HS-5 (cell line): ENCODE measurements at regions not wholly inside any gene's neighbourhood (a gene's known extent, or its start where the extent isn't known, plus 50 kb on each side); places are given as distances from the start of the nearest gene placed in this dataset.
"Not testable (repeated sequence)": the region's sequence is repeated elsewhere in the genome, so short reads cannot be mapped to it uniquely, and the experiment has no call there.

Experiments
- DNase-seq: peaks from one replicate; pipeline ENCODE4 v3.0.0-alpha.2; 2012; ENCODE audit warnings: low read depth

DNA sequence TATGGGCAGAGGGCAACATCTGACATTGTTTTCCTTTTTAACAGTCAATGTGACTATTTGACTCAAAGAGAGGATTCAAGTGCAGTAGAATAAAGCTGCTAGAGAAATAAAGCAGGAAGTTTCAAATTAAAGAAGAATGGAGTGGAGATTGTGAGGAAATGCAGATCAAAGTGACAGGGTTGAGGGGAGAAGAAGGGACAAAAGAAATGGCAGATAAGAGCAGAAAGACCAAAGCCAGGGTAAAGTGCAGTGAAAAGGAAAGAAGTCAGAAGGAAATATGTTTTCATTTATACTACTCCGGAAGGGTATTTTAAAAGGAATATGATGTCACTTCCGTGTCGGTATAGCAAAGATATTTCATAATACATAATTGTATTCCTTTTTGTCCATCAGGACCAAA is 297.5 kb upstream of the CRIM1 start:
- DNase-seq: no peak

- DNase-seq: no peak
Observed at GRCh38 chr2:36052819-36053218, 302.8 kb upstream of the CRIM1 start.

- DNase-seq: no peak
Observed at GRCh38 chr2:36044411-36044810, 311.2 kb upstream of the CRIM1 start.

- DNase-seq: no peak
Observed at GRCh38 chr2:36035137-36035536, 320.4 kb upstream of the CRIM1 start.

- no peak for DNase-seq
Observed at GRCh38 chr2:36032046-36032445, 323.5 kb upstream of the CRIM1 start.

GRCh38 chr2:36031471-36031870 is 324.1 kb upstream of the CRIM1 start:
- no peak for DNase-seq

DNA sequence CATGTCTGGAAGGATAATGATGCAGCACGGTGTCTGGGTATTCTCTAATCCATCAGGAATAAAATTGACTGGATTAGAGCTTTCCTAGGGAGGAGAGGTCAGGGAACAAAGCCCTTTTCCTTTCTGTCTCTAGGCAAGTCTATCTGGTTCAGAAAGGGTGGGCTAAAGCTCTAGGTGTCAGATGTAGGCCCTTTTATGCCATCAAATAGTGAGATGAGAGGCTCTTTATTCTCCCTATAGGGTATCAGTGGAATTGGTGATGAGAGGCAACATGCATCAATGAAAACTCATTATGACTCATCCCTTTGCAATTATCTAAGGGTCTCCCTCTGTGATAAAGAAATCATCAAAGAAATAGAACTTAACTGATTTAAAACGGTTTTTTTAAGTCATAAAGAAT is 328.0 kb upstream of the CRIM1 start:
- no peak for DNase-seq

- DNase-seq: no peak
Observed at GRCh38 chr2:36013064-36013463, 342.5 kb upstream of the CRIM1 start.

DNA sequence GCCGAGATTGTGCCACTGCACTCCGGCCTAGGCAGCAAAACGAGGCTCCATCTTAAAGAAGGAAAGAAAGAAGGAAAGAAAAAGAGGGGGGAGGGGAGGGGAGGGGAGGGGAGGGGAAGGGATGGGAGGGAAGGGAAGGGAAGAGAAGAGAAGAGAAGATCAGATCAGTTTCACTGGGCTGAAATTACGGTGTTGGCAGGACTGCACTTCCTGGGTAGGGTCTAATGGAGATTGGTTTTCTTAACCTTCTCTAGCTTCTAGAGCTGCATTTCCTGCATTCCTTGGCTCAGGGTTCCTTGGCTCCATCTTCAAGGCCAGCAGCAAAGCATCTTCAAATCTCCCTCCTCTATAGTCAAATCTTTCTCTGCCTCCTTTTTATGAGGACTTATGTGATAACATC is 349.1 kb upstream of the CRIM1 start:
- DNase-seq: no peak

- DNase-seq: no peak
Observed at GRCh38 chr2:36002941-36003340, 352.6 kb upstream of the CRIM1 start.

DNA sequence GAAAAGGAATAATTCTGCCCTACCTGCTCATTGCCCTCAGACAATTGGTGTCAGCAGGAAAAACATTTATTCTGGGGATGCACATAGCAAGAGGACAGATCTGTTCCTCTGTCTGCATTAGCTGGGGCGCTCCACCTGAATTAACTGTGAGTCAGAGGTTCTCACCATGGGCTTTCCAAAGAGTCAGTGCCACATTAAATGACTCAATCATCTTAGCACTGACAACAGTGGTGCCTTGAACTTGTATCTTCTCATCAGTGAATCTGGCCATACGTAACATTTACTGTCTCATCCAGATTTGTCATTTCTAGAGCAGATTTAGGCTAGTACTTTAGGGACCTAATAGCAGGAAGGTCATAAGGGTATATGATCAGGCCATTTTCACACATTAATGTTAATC is 358.1 kb upstream of the CRIM1 start:
- DNase-seq: no peak

- no peak for DNase-seq
Observed at GRCh38 chr2:35989503-35989902, 366.1 kb upstream of the CRIM1 start.

GRCh38 chr2:35989040-35989439 is 366.5 kb upstream of the CRIM1 start:
- no peak for DNase-seq

GRCh38 chr2:35986871-35987270 is 368.7 kb upstream of the CRIM1 start:
- DNase-seq: no peak

- no peak for DNase-seq
Observed at GRCh38 chr2:35978218-35978617, 377.4 kb upstream of the CRIM1 start.

DNA sequence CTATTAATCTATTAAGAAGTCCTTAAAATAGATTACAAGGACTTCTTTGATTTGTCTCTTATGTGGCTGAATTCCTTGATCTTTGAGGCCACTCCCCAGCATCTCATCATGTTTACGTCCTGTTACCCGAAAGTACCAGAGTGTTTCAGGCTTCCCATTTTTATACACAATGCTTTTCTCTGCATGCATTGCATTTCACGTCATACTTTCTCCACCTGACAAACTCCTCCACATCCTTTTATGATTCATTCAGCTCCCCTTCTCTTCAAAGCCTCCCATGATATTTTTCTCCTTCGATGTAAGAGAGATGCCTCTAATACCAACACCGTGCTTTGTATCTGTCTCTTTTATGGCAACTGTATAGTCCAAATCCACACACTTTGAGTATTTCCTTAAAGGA is 379.0 kb upstream of the CRIM1 start:
- DNase-seq: no peak

GRCh38 chr2:35973737-35974132 is 381.8 kb upstream of the CRIM1 start:
- no peak for DNase-seq

DNA sequence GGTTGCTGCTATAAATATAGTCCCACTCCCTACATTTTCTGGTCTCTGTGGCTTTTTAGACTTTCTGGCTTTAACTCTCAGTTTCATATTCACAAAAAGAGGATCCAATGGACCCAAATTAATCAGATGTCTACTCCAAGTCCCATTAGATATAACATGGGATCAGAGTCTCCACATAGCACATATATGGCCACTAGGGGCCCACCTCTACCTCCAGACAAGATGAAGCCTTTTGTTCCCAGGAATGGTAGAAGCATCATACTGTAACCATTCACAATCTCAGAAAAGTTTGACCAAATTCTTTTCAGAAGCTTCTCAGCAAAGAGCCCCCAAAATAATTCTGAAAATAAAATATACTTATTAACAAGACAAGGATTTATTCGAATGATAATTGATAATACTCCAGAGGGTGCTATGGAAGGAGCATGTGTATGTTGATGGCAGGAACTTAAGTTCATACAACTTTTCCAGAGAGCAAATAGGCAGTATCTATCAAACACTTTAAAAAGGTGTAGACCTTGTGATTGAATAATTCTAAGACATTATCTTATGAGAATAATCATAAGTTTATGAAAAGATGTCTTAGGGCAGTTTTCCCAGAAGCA is 382.3 kb upstream of the CRIM1 start:
- no peak for DNase-seq

DNA sequence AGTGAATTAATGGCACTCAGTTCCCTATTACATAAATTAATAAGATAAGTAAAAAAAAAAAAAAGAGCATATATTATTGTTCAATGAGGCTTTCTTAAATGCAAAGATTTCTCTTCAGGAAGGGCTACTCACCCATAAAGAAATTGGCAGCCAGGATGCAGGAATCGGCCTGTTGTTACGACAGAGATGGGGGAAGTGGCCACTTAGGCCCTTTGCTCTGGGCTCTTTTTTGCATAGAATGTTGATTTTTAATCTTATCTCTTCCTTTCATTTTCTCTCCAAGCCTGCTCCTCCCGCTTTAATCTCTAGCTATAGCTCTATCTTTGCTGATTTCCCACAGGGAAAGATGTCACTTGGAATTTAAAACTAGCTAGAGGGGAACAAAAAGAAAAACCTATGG is 391.8 kb upstream of the CRIM1 start:
- DNase-seq: no peak

GRCh38 chr2:35963357-35963756 is 392.2 kb upstream of the CRIM1 start:
- no peak for DNase-seq

GRCh38 chr2:35962585-35963146 is 392.9 kb upstream of the CRIM1 start:
- DNase-seq: no peak

DNA sequence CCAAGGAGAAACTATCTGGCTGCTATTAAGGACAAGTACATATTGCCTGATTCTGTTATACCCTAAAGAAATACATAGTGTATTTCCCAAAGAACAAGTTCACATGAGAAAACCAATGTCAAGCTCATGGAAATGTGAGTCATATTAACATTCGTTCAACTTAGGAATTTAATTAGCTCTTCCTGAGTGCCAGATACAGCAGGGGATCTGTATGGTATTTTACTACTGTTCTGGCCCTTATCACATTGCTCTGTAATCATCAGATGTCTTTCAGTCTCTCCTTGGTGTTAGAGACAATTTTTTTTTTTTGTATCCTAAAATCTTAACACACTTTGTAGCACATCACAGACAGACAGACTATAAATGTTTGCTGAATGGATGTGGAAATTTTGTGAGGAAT is 395.0 kb upstream of the CRIM1 start:
- no peak for DNase-seq

DNA sequence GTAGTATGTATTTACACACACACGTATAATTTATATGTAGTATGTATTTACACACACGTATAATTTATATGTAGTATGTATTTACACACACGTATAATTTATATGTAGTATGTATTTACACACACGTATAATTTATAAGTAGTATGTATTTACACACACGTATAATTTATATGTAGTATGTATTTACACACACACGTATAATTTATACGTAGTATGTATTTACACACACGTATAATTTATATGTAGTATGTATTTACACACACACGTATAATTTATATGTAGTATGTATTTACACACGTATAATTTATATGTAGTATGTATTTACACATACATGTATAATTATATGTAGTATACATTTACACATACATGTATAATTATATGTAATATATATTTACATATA is 398.5 kb upstream of the CRIM1 start:
- not testable (repeated sequence) for DNase-seq

- no peak for DNase-seq
Observed at GRCh38 chr2:35946478-35946877, 409.1 kb upstream of the CRIM1 start.

- no peak for DNase-seq
Observed at GRCh38 chr2:35938838-35939237, 416.7 kb upstream of the CRIM1 start.
